ENCODE measurements at regions not wholly inside any gene's neighbourhood (a gene's known extent, or its start where the extent isn't known, plus 50 kb on each side); places are given as distances from the start of the nearest gene placed in this dataset.

DNA sequence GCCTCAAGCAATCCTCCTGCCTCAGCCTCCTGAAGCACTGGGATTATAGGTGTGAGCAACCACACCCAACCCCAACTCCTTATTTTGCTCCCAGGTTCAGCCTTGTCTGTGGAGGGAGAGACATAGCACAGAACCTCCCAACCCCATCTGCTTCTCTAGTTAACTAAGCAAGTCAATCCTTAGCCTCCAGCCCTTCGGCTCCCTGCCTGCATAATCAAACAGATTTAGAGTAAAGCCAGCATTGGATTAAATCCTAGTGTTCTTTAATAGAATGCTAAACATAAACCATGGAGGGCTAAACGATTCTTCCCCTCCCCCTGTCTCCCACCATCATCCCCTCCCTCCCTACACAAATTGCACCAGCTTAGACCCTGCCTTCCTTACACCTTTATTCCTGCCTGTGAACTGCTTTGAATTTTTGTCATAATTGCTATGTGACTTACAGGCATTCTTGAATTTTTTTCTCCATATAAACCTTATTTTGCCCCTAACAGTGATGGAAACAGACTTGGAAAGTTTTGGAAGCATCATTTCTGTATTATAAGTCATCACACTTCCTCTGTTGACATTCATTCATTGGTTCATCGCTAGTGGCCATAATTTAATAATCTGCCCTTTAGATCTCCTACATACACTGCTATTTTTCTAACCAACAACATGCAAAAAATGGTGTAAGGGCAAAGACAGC, 72.6 kb upstream of the TOMM7 start:
- H3K36me3 Mint-ChIP-seq (ENCODE audit: insufficient read depth) = peaks cover 4% of the 10 kb centered on the region

DNA sequence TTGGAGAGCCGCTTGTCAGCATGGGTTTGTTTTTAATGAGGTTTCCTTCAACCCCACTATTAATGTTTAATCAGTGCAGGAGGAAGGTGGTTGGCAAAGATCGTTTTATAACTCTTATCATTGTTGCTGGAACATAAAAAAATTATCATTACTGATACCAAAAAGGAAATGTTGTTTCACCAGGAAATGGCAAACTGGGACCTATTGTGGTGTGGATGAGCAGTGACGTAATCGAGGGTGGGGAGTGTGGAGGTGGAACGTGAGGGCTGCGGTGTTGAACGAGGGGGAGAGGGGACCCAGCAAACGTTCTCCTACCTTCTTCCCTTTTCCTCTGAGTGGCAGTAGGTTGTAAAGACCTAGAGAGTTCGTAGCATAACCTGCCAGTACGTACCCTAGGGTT, 71.9 kb upstream of the TOMM7 start:
- no peak for DNase-seq (ENCODE audit: low spot score, unreplicated experiment)
- H3K4me1 Mint-ChIP-seq (ENCODE audit: low read depth) = peaks cover 14% of the 10 kb centered on the region
- no peak overlapping the region for H3K4me3 Mint-ChIP-seq (ENCODE audit: low read depth)
- no peaks in the 10 kb centered on the region for H3K27me3 Mint-ChIP-seq
- peaks cover 4% of the 10 kb centered on the region for H3K36me3 Mint-ChIP-seq (ENCODE audit: insufficient read depth)
- TF ChIP-seq, protein P1, sequence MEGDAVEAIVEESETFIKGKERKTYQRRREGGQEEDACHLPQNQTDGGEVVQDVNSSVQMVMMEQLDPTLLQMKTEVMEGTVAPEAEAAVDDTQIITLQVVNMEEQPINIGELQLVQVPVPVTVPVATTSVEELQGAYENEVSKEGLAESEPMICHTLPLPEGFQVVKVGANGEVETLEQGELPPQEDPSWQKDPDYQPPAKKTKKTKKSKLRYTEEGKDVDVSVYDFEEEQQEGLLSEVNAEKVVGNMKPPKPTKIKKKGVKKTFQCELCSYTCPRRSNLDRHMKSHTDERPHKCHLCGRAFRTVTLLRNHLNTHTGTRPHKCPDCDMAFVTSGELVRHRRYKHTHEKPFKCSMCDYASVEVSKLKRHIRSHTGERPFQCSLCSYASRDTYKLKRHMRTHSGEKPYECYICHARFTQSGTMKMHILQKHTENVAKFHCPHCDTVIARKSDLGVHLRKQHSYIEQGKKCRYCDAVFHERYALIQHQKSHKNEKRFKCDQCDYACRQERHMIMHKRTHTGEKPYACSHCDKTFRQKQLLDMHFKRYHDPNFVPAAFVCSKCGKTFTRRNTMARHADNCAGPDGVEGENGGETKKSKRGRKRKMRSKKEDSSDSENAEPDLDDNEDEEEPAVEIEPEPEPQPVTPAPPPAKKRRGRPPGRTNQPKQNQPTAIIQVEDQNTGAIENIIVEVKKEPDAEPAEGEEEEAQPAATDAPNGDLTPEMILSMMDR (IDR thresholded peaks at IDR 0.05; ENCODE audit: unreplicated experiment) = no peak
- peaks cover 8% of the 10 kb centered on the region for H3K9me3 Mint-ChIP-seq (ENCODE audit: low read depth)
- no peak overlapping the region for H3K27ac Mint-ChIP-seq

More for the DNA sequence above, 72.6 kb upstream of the TOMM7 start:
- TF ChIP-seq, protein P1 (IDR thresholded peaks at IDR 0.05; ENCODE audit: unreplicated experiment) = no peak
- peaks cover 19% of the 10 kb centered on the region for H3K4me1 Mint-ChIP-seq (ENCODE audit: low read depth)
- no peak for DNase-seq (ENCODE audit: low spot score, unreplicated experiment)
- no peak overlapping the region for H3K27ac Mint-ChIP-seq
- no peaks in the 10 kb centered on the region for H3K27me3 Mint-ChIP-seq
- H3K9me3 Mint-ChIP-seq (ENCODE audit: low read depth) = peaks cover 8% of the 10 kb centered on the region
- H3K4me3 Mint-ChIP-seq (ENCODE audit: low read depth) = no peak overlapping the region

DNA sequence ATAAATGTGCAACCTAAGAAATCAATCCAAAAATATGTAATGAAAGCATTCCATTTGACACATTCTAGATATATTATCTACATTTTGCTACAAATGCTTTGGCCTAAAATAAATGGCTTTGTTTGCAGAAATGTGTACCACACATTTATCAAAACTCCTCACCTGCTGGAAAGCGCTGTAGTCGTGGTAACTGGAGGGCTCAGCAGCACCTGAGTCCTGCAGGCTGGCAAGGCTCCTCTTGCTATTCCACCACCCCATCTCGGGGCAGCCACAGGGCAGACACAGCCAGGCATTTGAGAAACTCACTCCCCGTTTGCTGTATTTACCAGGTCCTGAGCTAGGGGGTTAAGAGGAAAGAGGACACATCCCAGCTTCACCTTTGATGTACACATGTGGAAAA, 68.1 kb upstream of the TOMM7 start:
- TF ChIP-seq, protein P1 (IDR thresholded peaks at IDR 0.05; ENCODE audit: unreplicated experiment) = no peak
- Mint-ChIP-seq H3K4me1 (ENCODE audit: low read depth) (peaks cover 9% of the 10 kb centered on the region), H3K9me3 (ENCODE audit: low read depth) (no peaks in the 10 kb centered on the region), H3K36me3 (ENCODE audit: insufficient read depth) (no peaks in the 10 kb centered on the region), H3K4me3 (ENCODE audit: low read depth) (no peak overlapping the region), H3K27me3 (peaks cover 3% of the 10 kb centered on the region), H3K27ac (no peak overlapping the region)
- no peak for DNase-seq (ENCODE audit: low spot score, unreplicated experiment)

DNA sequence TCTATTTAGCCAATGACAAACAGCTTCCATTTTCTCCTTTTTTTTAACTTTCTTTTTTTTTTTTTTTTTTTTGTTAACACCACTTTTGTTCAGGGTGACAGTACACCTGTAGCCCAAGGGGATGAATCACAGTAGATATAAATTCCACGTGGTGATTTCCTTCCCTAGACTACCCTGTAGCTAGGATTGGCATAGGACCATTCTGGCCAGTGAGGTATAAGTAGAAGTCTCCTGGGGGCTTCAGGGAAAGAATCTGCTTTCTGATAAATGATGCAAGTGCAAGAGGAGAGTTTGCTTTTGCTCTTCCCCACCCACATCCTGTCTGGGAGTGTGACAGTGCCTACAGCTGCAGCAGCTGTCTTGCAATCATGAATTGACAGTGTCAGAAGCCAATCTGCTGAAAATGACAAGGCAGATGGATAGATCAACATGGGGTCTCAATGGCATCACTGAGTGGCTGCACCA, 63.2 kb upstream of the TOMM7 start:
- H3K4me1 Mint-ChIP-seq (ENCODE audit: low read depth) = peaks cover 5% of the 10 kb centered on the region
- H3K9me3 Mint-ChIP-seq (ENCODE audit: low read depth) = no peaks in the 10 kb centered on the region
- H3K27ac Mint-ChIP-seq = no peak overlapping the region
- no peaks in the 10 kb centered on the region for H3K36me3 Mint-ChIP-seq (ENCODE audit: insufficient read depth)
- TF ChIP-seq, protein P1 (IDR thresholded peaks at IDR 0.05; ENCODE audit: unreplicated experiment) = no peak
- DNase-seq (ENCODE audit: low spot score, unreplicated experiment) = no peak
- H3K27me3 Mint-ChIP-seq = peaks cover 17% of the 10 kb centered on the region
- H3K4me3 Mint-ChIP-seq (ENCODE audit: low read depth) = no peak overlapping the region

DNA sequence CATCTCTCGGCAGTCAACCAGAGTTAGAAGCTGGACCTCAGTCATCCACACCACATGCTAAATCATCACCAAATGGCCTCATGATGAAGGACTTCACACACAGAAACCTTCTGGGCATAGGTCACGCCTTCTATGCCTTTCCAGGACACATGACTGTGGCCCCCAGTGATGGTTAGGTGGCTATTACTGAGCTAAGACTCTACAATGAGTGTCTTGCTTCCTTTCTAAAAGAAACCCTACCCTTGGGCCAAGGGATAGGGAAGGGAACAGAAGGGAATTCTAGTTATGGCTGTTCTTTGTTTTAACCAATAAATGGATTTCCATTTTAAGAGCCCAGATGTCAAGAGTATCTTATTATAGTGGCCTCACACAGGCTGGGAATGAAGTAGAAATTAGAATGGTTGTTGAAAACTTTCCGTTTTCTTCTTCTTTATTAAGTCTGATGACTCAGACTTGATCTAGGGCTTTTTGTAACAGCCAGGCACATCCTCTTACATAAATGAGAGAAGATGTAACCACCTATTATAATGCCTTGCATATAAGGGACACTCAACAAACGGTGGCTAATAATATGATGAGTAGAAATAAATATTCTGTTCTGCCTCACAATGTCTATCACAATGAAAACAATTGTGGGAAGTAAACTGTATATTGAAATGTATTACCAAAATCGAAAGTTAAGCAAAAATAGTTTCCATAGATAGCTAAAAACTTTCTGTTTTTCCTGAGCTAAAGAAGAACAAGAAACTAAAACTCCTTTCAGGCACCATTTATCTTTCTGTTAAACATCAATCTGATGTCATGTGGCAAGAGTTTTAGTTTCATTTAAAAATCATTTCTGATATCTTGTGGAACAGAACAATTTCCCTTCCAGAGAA, 62.5 kb upstream of the TOMM7 start:
- TF ChIP-seq, protein P1 (IDR thresholded peaks at IDR 0.05; ENCODE audit: unreplicated experiment) = no peak
- no peak for DNase-seq (ENCODE audit: low spot score, unreplicated experiment)
- H3K4me3 Mint-ChIP-seq (ENCODE audit: low read depth) = no peak overlapping the region
- H3K27ac Mint-ChIP-seq = no peak overlapping the region
- peaks cover 17% of the 10 kb centered on the region for H3K27me3 Mint-ChIP-seq
- H3K4me1 Mint-ChIP-seq (ENCODE audit: low read depth) = peaks cover 1% of the 10 kb centered on the region
- no peaks in the 10 kb centered on the region for H3K36me3 Mint-ChIP-seq (ENCODE audit: insufficient read depth)
- H3K9me3 Mint-ChIP-seq (ENCODE audit: low read depth) = no peaks in the 10 kb centered on the region

Measured in progenitor cell of endocrine pancreas (in vitro differentiated cells).